ENCODE measurements at regions not wholly inside any gene's neighbourhood (a gene's known extent, or its start where the extent isn't known, plus 50 kb on each side); places are given as distances from the start of the nearest gene placed in this dataset.

- Histone ChIP-seq H4K20me1 (ENCODE audit: control insufficient read depth, insufficient read depth) (no peaks in the 10 kb centered on the region), H3K4me1 (ENCODE audit: control insufficient read depth, insufficient read depth, low read length) (no peaks in the 10 kb centered on the region), H3K9me3 (replicated peaks; ENCODE audit: control insufficient read depth, insufficient read depth, low read length) (no peaks in the 10 kb centered on the region; the same call in none of the 3 replicates), H3K4me2 (ENCODE audit: control insufficient read depth, insufficient read depth) (no peak overlapping the region), H3K27me3 (replicated peaks in 1 of 2; ENCODE audit: control insufficient read depth in 2 of 2, insufficient read depth in 2 of 2, low read length in 1 of 2) (no peaks in the 10 kb centered on the region; a peak in 1 of 4 replicates), H2AFZ (ENCODE audit: control insufficient read depth, low read depth, low read length) (no peak overlapping the region), H3K27ac (ENCODE audit: control insufficient read depth, insufficient read depth) (no peak overlapping the region), H3K79me2 (ENCODE audit: control insufficient read depth, insufficient read depth, low read length) (no peaks in the 10 kb centered on the region), H3K36me3 (ENCODE audit: control insufficient read depth in 2 of 2, insufficient read depth in 2 of 2, low read length in 1 of 2) (no peaks in the 10 kb centered on the region), H3K4me3 (no peak overlapping the region), H3K9ac (ENCODE audit: control insufficient read depth, insufficient read depth, low read length) (no peak overlapping the region)
- no peak for TF ChIP-seq POU2F2 (IDR thresholded peaks at IDR 0.05; ENCODE audit: borderline replicate concordance, low read depth, low read length)
- no peak for TF ChIP-seq TCF12 (IDR thresholded peaks at IDR 0.05; ENCODE audit: low read depth, low read length)
- TF ChIP-seq TCF3 (IDR thresholded peaks at IDR 0.05; ENCODE audit: borderline replicate concordance, insufficient read depth, low read depth, low read length) = no peak
- no peak for TF ChIP-seq ZBED1 (IDR thresholded peaks at IDR 0.05; ENCODE audit: borderline replicate concordance)
- no peak for TF ChIP-seq NR2C1 (IDR thresholded peaks at IDR 0.05)
- TF ChIP-seq MYB (IDR thresholded peaks at IDR 0.05; ENCODE audit: borderline replicate concordance, low read depth, low read length) = no peak
- SMC1A ChIA-PET (ENCODE audit: uncharacterized antibody, unreplicated experiment) = interaction anchor here (0.6 kb wide), 1 partner anchor 18 kb away, joined by 3 read pairs; no protein-coding TSS in a partner anchor
- RAD21 ChIA-PET (ENCODE audit: unreplicated experiment) = no interaction called here
- POLR2A ChIA-PET = no interaction called here
- FAIRE-seq (no peak), DNase-seq (ENCODE audit: low read depth, low spot score) (no peak), ATAC-seq (no peak)
- 49% methylated on average over 10 of the region's 10 CpGs for WGBS (ENCODE audit: insufficient coverage, insufficient replicate concordance, low lambda C conversion rate, missing lambda C conversion rate)
- CTCF ChIA-PET = no interaction called here
- intact Hi-C loops (cut with micrococcal nuclease; ENCODE audit: unreplicated experiment) (no loop called here), in situ Hi-C loops (cut with MboI) (no loop called here)
- no TSS peak for BruUV-seq (replicated peaks)
These were observed 264.5 kb downstream of the EIPR1 start for GRCh38 chr2:3113122-3113521.

- BruUV-seq (replicated peaks) = no TSS peak
- Histone ChIP-seq H3K79me2 (ENCODE audit: control insufficient read depth, insufficient read depth, low read length) (no peaks in the 10 kb centered on the region), H3K36me3 (ENCODE audit: control insufficient read depth in 2 of 2, insufficient read depth in 2 of 2, low read length in 1 of 2) (no peaks in the 10 kb centered on the region), H2AFZ (ENCODE audit: control insufficient read depth, low read depth, low read length) (no peak overlapping the region), H3K27ac (ENCODE audit: control insufficient read depth, insufficient read depth) (no peak overlapping the region), H3K4me3 (no peak overlapping the region), H3K4me2 (ENCODE audit: control insufficient read depth, insufficient read depth) (no peak overlapping the region), H3K9me3 (replicated peaks; ENCODE audit: control insufficient read depth, insufficient read depth, low read length) (no peaks in the 10 kb centered on the region; the same call in none of the 3 replicates), H3K9ac (ENCODE audit: control insufficient read depth, insufficient read depth, low read length) (no peak overlapping the region), H3K27me3 (replicated peaks in 1 of 2; ENCODE audit: control insufficient read depth in 2 of 2, insufficient read depth in 2 of 2, low read length in 1 of 2) (no peaks in the 10 kb centered on the region; a peak in 1 of 4 replicates), H4K20me1 (ENCODE audit: control insufficient read depth, insufficient read depth) (no peaks in the 10 kb centered on the region), H3K4me1 (ENCODE audit: control insufficient read depth, insufficient read depth, low read length) (no peaks in the 10 kb centered on the region)
- CTCF ChIA-PET = no interaction called here
- FAIRE-seq = no peak
- no peak for ATAC-seq
- no peak for DNase-seq (ENCODE audit: low read depth, low spot score)
- WGBS (ENCODE audit: insufficient coverage, insufficient replicate concordance, low lambda C conversion rate, missing lambda C conversion rate) = 57% methylated on average over 10 of the region's 10 CpGs
- POLR2A ChIA-PET = no interaction called here
- in situ Hi-C loops (cut with MboI) (no loop called here), intact Hi-C loops (cut with micrococcal nuclease; ENCODE audit: unreplicated experiment) (no loop called here)
- RAD21 ChIA-PET (ENCODE audit: unreplicated experiment) = no interaction called here
- SMC1A ChIA-PET (ENCODE audit: uncharacterized antibody, unreplicated experiment) = interaction anchor here (0.6 kb wide), 1 partner anchor 19 kb away, joined by 3 read pairs; no protein-coding TSS in a partner anchor
- TF ChIP-seq BRCA1 (IDR thresholded peaks at IDR 0.05; ENCODE audit: low read depth, low read length) (no peak), ZBTB33 (IDR thresholded peaks at IDR 0.05) (no peak)
- TF ChIP-seq, protein P1, sequence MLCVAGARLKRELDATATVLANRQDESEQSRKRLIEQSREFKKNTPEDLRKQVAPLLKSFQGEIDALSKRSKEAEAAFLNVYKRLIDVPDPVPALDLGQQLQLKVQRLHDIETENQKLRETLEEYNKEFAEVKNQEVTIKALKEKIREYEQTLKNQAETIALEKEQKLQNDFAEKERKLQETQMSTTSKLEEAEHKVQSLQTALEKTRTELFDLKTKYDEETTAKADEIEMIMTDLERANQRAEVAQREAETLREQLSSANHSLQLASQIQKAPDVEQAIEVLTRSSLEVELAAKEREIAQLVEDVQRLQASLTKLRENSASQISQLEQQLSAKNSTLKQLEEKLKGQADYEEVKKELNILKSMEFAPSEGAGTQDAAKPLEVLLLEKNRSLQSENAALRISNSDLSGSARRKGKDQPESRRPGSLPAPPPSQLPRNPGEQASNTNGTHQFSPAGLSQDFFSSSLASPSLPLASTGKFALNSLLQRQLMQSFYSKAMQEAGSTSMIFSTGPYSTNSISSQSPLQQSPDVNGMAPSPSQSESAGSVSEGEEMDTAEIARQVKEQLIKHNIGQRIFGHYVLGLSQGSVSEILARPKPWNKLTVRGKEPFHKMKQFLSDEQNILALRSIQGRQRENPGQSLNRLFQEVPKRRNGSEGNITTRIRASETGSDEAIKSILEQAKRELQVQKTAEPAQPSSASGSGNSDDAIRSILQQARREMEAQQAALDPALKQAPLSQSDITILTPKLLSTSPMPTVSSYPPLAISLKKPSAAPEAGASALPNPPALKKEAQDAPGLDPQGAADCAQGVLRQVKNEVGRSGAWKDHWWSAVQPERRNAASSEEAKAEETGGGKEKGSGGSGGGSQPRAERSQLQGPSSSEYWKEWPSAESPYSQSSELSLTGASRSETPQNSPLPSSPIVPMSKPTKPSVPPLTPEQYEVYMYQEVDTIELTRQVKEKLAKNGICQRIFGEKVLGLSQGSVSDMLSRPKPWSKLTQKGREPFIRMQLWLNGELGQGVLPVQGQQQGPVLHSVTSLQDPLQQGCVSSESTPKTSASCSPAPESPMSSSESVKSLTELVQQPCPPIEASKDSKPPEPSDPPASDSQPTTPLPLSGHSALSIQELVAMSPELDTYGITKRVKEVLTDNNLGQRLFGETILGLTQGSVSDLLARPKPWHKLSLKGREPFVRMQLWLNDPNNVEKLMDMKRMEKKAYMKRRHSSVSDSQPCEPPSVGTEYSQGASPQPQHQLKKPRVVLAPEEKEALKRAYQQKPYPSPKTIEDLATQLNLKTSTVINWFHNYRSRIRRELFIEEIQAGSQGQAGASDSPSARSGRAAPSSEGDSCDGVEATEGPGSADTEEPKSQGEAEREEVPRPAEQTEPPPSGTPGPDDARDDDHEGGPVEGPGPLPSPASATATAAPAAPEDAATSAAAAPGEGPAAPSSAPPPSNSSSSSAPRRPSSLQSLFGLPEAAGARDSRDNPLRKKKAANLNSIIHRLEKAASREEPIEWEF (IDR thresholded peaks at IDR 0.05; ENCODE audit: insufficient replicate concordance, low read depth, low read length) = no peak
These were observed 265.1 kb downstream of the EIPR1 start for GRCh38 chr2:3112553-3112952.

Data from GM12878 (cell line).